HepG2 (cell line): ENCODE measurements at regions not wholly inside any gene's neighbourhood (a gene's known extent, or its start where the extent isn't known, plus 50 kb on each side); places are given as distances from the start of the nearest gene placed in this dataset.

Experiments
- ATAC-seq: fragments of 200-7000 bp; cut with Tn5 transposase; 3 replicates; pipeline ENCODE4 v1.9.1; 2020; ENCODE audit warnings: mild to moderate bottlenecking, moderate library complexity
- BruUV-seq: library from RNA; stranded (reverse); fragments of 400-500 nt; replicated peaks from 2 replicates; lab custom pipeline; 2021; lab: Mats Ljungman, UMichigan
- CTCF ChIA-PET: fragments of 300-600 bp; formaldehyde crosslinking; extraction: SDS; loops from one replicate; lab custom pipeline; 2021; ENCODE audit warnings: low total read pairs, inconsistent platforms, low intra/inter-chr PET ratio; lab: Yijun Ruan, JAX
- POLR2A ChIA-PET: fragments of 350-600 bp; sonication (Branson Sonifier 250); formaldehyde crosslinking; loops from one replicate; lab custom pipeline; 2020; ENCODE audit warnings: antibody characterized with exemption, inconsistent platforms; lab: Yijun Ruan, JAX
- DNase-seq: peaks from one replicate; pipeline ENCODE4 v3.0.0-alpha.2; 2015; ENCODE audit warnings: low spot score
- FAIRE-seq: peaks from 3 replicates; lab custom pipeline; 2011; peaks lifted over from hg19 to GRCh38; lab: Jason Lieb, UNC
- H2AFZ ChIP-seq: one replicate; pipeline ENCODE4 v1.6.1; 2011; ENCODE audit warnings: low read length, inconsistent platforms
- H3K27ac ChIP-seq: fragments of 300-600 bp; 3 replicates; pipeline ENCODE4 v1.8.0; 2011; ENCODE audit warnings: mixed run types, mild to moderate bottlenecking, mixed read lengths, low read length, inconsistent platforms; ENCODE audit not compliant: insufficient read depth; ENCODE audit errors: extremely low read length
- H3K27me3 ChIP-seq, 2 experiments: fragments of 200-600 bp in 1 of 2; 2 replicates in 1 of 2; 3 replicates in 1 of 2; pipeline versions ENCODE4 v1.6.0 to v1.8.0; 2011; ENCODE audit warnings: low read length in 2 of 2, mild to moderate bottlenecking in 2 of 2, moderate library complexity in 2 of 2, inconsistent platforms in 1 of 2; ENCODE audit not compliant: insufficient read depth in 2 of 2, control insufficient read depth in 1 of 2
- H3K36me3 ChIP-seq, 2 experiments: fragments of 200-600 bp in 1 of 2; replicated peaks in 1 of 2; 2 replicates in 1 of 2; 3 replicates in 1 of 2; pipeline versions ENCODE4 v1.5.1 to v1.8.0; 2011; ENCODE audit warnings: low read length in 2 of 2, inconsistent platforms in 1 of 2; ENCODE audit not compliant: insufficient read depth in 2 of 2, control insufficient read depth in 1 of 2
- H3K4me1 ChIP-seq: 2 replicates; pipeline ENCODE4 v1.5.1; 2012; ENCODE audit warnings: low read length, inconsistent platforms; ENCODE audit not compliant: insufficient read depth
- H3K4me2 ChIP-seq: 2 replicates; pipeline ENCODE4 v1.6.0; 2011; ENCODE audit warnings: low read depth, low read length, inconsistent platforms
- H3K4me3 ChIP-seq, 3 experiments: fragments of 200-600 bp in 1 of 3; sonication (generic), shearing (Covaris generic) in 1 of 3; replicated peaks in 1 of 3; 2 replicates each; pipeline ENCODE4 v1.5.1; 2011 to 2016; ENCODE audit warnings: low read length in 3 of 3, inconsistent platforms in 2 of 3, low read depth in 2 of 3, mild to moderate bottlenecking in 2 of 3, control low read depth in 1 of 3, mixed read lengths in 1 of 3; ENCODE audit not compliant: insufficient read depth in 1 of 3
- H3K79me2 ChIP-seq: one replicate; pipeline ENCODE4 v1.6.1; 2011; ENCODE audit warnings: low read length, inconsistent platforms; ENCODE audit not compliant: insufficient read depth
- H3K9ac ChIP-seq: 2 replicates; pipeline ENCODE4 v1.6.0; 2011; ENCODE audit warnings: mild to moderate bottlenecking, low read depth, low read length, inconsistent platforms; ENCODE audit not compliant: insufficient read depth
- H3K9me3 ChIP-seq: 2 replicates; pipeline ENCODE4 v1.5.1; 2012; ENCODE audit warnings: mild to moderate bottlenecking, low read length
- H4K20me1 ChIP-seq: 2 replicates; pipeline ENCODE4 v1.6.0; 2011; ENCODE audit warnings: inconsistent platforms, mild to moderate bottlenecking, low read length, moderate library complexity; ENCODE audit not compliant: insufficient read depth
- FOXO1 ChIP-seq: sonication (generic); formaldehyde crosslinking; IDR thresholded peaks from 2 replicates; pipeline ENCODE4 v1.4.0; 2020; ENCODE audit warnings: missing genetic modification reagents
- GPN1 ChIP-seq: sonication (generic); formaldehyde crosslinking; IDR thresholded peaks from 2 replicates; pipeline ENCODE4 v1.5.1; 2020; ENCODE audit warnings: missing genetic modification reagents, borderline replicate concordance
- IRF9 ChIP-seq: sonication (generic); formaldehyde crosslinking; IDR thresholded peaks from 2 replicates; pipeline ENCODE4 v1.8.0; 2022; ENCODE audit warnings: missing genetic modification reagents, mild to moderate bottlenecking, borderline replicate concordance
- JUNB ChIP-seq: sonication (generic); formaldehyde crosslinking; IDR thresholded peaks from 2 replicates; pipeline ENCODE4 v1.8.0; 2022; ENCODE audit warnings: missing genetic modification reagents, mild to moderate bottlenecking, borderline replicate concordance
- KDM3A ChIP-seq: IDR thresholded peaks from 2 replicates; pipeline ENCODE4 v1.6.1; 2018; ENCODE audit warnings: low read depth, missing compliant biosample characterization
- NFYC ChIP-seq: IDR thresholded peaks from 2 replicates; pipeline ENCODE4 v1.6.1; 2016; ENCODE audit warnings: missing genetic modification reagents, missing compliant biosample characterization
- POLR2AphosphoS5 ChIP-seq: IDR thresholded peaks from 2 replicates; pipeline ENCODE4 v1.6.1; 2012; ENCODE audit warnings: low read depth, low read length
- RORA ChIP-seq: sonication (generic); formaldehyde crosslinking; IDR thresholded peaks from 2 replicates; pipeline ENCODE4 v1.5.0; 2020; ENCODE audit warnings: mild to moderate bottlenecking, missing genetic modification reagents, moderate library complexity
- SETDB1 ChIP-seq: sonication (generic); formaldehyde crosslinking; IDR thresholded peaks from 2 replicates; pipeline ENCODE4 v1.5.1; 2020; ENCODE audit warnings: missing genetic modification reagents, mild to moderate bottlenecking, borderline replicate concordance
- SIX1 ChIP-seq: sonication (generic); formaldehyde crosslinking; IDR thresholded peaks from 2 replicates; pipeline ENCODE4 v1.4.0; 2020; ENCODE audit warnings: missing genetic modification reagents, borderline replicate concordance
- SRY ChIP-seq: sonication (generic); formaldehyde crosslinking; IDR thresholded peaks from 2 replicates; pipeline ENCODE4 v1.8.0; 2022; ENCODE audit warnings: mild to moderate bottlenecking, missing genetic modification reagents
- U2AF1 ChIP-seq: fragments of 200-400 bp; formaldehyde crosslinking; optimal IDR thresholded peaks from 2 replicates; pipeline ENCODE3; 2017; ENCODE audit warnings: mild to moderate bottlenecking, low read depth, low read length
- ZNF766 ChIP-seq: sonication (generic); formaldehyde crosslinking; IDR thresholded peaks from 2 replicates; pipeline ENCODE4 v1.5.0; 2020; ENCODE audit warnings: missing genetic modification reagents, borderline replicate concordance
- ZNF83 ChIP-seq: sonication (generic); formaldehyde crosslinking; IDR thresholded peaks from 2 replicates; pipeline ENCODE4 v1.4.0; 2020; ENCODE audit warnings: missing genetic modification reagents, mild to moderate bottlenecking, borderline replicate concordance
- ZNF878 ChIP-seq: sonication (generic); formaldehyde crosslinking; IDR thresholded peaks from 2 replicates; pipeline ENCODE4 v1.8.1; 2023; ENCODE audit warnings: mild to moderate bottlenecking, missing genetic modification reagents, moderate library complexity
- WGBS: methylation state at CpG from one replicate; pipeline ENCODE4 v1.1.6; 2017; ENCODE audit warnings: low lambda C conversion rate; 5-methylcytosine and 5-hydroxymethylcytosine counted together
- in situ Hi-C: cut with HindIII; loops from 2 replicates; pipeline ENCODE4 v1.10.0; 2017; ENCODE audit warnings: low pct_unique_long_range_greater_than_20kb; ENCODE audit not compliant: extremely low pct_ligation_motif_present
- intact Hi-C: fragments of 100-400 bp; cut with micrococcal nuclease; formaldehyde crosslinking; loops from one replicate; pipeline ENCODE4 v1.10.0; 2022; ENCODE audit not compliant: unreplicated experiment
- TF ChIP-seq, protein P1 (sequence below): sonication (generic); formaldehyde crosslinking; IDR thresholded peaks from 2 replicates; pipeline ENCODE4 v1.8.1; 2023; ENCODE audit warnings: missing genetic modification reagents, inconsistent platforms, borderline replicate concordance

DNA sequence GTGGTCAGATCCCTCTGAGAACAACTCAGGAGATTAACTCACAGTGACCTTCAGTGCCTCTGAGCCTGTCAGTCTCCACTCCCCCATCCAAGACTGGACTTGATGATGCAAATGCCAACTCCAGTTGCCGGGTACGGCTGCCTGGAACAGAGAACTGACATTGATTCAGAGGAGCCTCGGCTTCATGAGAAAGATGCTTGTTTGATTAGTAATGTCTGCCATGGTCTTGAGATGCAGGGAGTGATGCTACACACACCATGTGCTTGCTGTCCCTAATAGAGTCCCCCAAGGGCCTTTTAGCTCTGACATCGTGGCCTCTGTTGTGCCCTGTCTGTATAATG, 51.8 kb upstream of the LRP8 start (continued):
- no peak for TF ChIP-seq IRF9
- TF ChIP-seq SETDB1: no peak
- TF ChIP-seq NFYC (CRISPR knock-in tag): no peak
- TF ChIP-seq, protein P1, sequence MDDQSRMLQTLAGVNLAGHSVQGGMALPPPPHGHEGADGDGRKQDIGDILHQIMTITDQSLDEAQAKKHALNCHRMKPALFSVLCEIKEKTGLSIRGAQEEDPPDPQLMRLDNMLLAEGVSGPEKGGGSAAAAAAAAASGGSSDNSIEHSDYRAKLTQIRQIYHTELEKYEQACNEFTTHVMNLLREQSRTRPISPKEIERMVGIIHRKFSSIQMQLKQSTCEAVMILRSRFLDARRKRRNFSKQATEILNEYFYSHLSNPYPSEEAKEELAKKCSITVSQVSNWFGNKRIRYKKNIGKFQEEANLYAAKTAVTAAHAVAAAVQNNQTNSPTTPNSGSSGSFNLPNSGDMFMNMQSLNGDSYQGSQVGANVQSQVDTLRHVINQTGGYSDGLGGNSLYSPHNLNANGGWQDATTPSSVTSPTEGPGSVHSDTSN: no peak
- no peak for TF ChIP-seq ZNF878 (CRISPR knock-in tag)
- TF ChIP-seq FOXO1 (CRISPR knock-in tag): no peak
- no peak for TF ChIP-seq ZNF83 (CRISPR knock-in tag)
- no peak for TF ChIP-seq U2AF1

- Histone ChIP-seq H3K4me1 (peaks cover 7% of the 10 kb centered on the region), H3K27me3 (peaks cover 2 to 52% of the 10 kb centered on the region in 2 experiments; a peak in 3 of 5 replicates), H3K27ac (no peak overlapping the region), H3K4me2 (no peak overlapping the region), H3K4me3 (no peak overlapping the region), H3K36me3 (no peaks in the 10 kb centered on the region), H4K20me1 (no peaks in the 10 kb centered on the region; the same call in 1 of the 2 replicates), H3K9ac (no peak overlapping the region), H3K79me2 (no peaks in the 10 kb centered on the region), H3K9me3 (no peaks in the 10 kb centered on the region), H2AFZ (no peak overlapping the region)
- no TSS peak for BruUV-seq
- no peak for FAIRE-seq
- TF ChIP-seq KDM3A (CRISPR knock-in tag) (no peak), SRY (CRISPR knock-in tag) (no peak), GPN1 (no peak), SIX1 (no peak), POLR2AphosphoS5 (no peak), ZNF766 (CRISPR knock-in tag) (no peak), JUNB (CRISPR knock-in tag) (no peak), RORA (CRISPR knock-in tag) (no peak)
- ATAC-seq: no peak
- WGBS: 57% methylated on average over 5 of the region's 5 CpGs
- ChIA-PET CTCF (no interaction called here), POLR2A (no interaction called here)
- no peak for DNase-seq
- in situ Hi-C loops: no loop called here
- intact Hi-C loops: no loop called here
Measured at GRCh38 chr1:53380296-53380695, 52.4 kb upstream of the LRP8 start.
